Activated T-cell treated with anti-CD3 and anti-CD28 coated beads for 4 hours (primary cell): ENCODE measurements at regions not wholly inside any gene's neighbourhood (a gene's known extent, or its start where the extent isn't known, plus 50 kb on each side); places are given as distances from the start of the nearest gene placed in this dataset.

Experiments used
- DNase-seq: peaks from one replicate; pipeline ENCODE4 v3.0.0-alpha.2; 2020

DNA sequence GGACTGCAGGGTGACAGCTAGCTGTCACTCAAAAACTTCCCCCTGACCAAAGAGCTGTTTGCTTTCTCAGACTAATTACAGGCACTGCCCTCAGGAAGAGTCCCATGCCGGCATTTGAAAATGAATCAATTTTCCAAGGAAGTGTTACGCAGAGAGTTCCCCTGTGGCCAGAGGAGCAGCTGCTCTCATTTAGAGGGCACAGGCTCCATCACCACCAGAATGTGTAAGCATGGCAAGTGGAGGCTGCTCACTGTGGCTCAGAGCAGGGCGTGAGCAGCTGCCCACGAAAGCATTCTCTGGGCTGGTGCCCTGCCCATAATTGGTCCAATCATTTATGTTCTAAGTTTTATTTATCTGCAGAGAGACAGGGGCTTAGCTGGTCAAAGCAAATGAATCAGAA, 202.2 kb downstream of the RAMP3 start:
- DNase-seq: no peak

DNA sequence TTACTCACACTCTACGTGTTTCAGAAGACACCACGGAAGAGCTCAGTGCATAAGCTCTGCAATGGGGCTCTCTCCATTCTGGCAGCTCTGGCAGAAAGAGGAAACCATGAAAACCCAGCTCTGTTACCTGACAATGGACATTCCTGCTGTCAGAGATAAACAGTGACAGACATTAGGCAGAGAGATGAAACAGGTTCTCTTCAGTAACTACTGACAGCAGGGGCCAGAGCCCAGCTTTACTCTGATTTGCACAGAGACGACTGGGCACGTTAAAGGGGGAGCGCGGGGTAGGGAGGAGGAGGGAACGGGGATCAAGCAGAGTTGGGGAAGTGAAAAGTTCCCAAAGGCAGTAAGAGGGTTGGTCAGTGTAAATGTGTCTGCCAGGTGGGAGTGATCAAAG, 206.1 kb downstream of the RAMP3 start:
- no peak for DNase-seq

DNA sequence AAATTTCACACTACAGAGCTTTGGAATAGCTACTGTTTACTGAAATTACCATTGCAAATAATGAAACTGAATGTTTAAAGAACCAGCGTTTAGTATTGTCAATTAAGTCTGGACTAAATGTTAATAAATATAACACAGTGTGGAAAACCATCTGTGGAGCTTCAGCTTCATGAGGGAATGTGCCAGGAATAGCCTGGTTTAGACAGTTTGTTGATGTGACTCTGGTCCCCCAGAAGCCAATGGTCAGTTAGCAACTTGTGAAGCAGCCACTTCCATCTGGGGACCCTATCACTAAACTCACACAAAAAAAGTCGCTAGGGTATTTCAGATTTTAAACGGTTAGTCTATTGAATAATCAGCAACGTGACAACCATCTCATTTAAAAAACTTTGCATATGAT, 207.8 kb downstream of the RAMP3 start:
- DNase-seq: no peak

DNA sequence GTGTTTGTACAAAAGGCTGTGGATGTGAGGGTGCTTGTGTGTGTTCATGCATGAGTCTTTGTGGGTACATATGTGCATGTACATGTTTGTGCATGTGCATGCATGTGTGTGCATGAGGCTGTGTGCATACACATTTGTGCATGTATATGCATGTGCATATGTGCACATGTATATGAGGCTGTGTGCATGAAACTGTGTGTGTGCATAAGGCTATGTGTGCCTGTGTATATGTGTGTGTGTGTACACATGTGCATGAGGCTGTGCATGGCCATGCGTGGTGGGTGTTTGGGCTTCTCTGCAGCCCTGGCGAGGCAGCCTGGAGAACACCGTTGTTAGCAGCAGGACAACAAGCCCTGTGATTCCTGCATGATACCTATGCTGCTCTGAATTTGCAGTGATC, 207.7 kb upstream of the ADCY1 start:
- no peak for DNase-seq

DNA sequence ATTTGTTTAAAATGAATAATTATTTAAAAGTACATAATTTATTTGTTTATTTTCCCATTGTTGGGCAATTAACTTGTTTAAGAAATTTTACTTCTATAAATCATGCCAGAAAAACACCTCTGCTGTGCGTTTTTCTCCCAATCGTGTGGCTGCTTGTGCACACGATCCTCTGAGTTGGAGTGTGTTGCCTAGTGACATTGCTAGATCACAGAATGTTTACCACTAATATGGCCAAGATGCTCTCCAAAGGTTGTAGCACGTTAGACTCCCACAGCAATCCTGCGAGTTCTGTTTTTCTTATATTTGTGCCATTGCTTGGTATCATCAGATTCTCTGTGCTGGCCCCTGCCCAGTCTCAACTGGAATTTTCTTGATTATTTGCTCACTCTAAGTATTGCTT, 207.1 kb upstream of the ADCY1 start:
- DNase-seq: no peak

DNA sequence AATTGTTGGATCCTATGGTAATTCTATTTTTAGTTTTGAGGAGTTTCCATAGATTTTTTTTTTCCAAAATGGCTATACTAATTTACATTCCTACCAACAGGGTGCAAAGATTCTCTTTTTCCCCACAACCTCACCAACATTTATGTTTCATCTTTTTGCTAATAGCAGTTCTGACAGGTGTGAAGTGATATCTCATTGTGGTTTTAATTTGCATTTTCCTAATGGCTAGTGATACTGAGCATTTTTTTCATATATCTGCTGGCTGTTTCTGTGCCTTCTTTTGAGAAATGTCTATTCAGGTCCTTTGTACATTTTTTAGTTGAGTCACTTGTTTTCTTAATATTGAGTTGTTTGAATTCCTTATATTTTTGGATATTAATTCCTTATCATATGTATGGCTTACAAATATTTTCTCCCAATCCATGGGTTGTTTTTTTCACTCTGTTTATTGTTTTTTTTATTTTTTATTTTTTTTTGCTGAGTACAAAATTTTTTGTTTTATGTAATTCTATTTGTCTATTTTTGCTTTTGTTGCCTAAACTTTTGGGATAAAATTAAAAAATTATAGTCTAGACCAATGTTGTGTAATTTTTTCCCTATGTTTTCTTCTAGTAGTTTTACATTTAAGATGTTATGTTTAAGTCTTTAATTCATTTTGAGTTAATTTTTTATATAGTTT, 205.9 kb upstream of the ADCY1 start:
- DNase-seq: no peak

DNA sequence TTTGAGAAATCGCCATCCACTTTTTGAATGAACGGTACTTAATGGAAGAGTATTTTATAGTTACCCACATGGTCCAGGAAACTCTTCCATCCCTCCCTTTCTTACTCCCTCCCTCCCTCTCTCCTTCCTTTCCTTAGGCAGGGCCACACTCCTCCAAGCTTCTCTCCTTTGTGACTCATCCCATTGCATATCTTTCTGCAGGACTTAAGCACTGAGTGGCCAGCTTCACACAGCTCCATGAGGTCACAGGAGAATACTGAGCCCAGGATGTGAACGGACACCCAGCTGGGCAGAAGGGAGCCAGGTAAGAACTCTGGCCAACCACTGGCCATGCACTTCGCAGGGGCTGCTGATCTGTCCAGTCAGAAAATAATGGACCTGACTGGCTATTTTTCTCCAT, 189.7 kb upstream of the ADCY1 start:
- DNase-seq: no peak

DNA sequence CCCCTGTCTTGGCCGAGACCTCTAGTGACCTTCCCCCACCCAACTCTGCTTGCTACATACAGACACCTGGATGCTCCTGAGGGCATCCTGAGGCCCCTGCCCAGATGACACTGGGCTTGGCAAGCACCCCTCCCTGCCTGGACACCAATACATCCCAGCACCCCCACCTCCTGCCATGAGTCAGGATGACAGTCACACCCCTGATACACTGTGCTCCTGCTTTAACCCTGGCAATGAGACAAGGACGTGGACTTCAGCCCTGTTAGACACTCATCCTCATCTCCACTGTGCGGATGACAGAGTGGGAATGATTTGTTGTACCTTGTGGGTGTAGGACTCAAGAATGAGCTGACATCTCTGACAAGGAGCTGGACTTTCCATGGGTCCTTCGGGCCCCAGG, 186.3 kb upstream of the ADCY1 start:
- no peak for DNase-seq

DNA sequence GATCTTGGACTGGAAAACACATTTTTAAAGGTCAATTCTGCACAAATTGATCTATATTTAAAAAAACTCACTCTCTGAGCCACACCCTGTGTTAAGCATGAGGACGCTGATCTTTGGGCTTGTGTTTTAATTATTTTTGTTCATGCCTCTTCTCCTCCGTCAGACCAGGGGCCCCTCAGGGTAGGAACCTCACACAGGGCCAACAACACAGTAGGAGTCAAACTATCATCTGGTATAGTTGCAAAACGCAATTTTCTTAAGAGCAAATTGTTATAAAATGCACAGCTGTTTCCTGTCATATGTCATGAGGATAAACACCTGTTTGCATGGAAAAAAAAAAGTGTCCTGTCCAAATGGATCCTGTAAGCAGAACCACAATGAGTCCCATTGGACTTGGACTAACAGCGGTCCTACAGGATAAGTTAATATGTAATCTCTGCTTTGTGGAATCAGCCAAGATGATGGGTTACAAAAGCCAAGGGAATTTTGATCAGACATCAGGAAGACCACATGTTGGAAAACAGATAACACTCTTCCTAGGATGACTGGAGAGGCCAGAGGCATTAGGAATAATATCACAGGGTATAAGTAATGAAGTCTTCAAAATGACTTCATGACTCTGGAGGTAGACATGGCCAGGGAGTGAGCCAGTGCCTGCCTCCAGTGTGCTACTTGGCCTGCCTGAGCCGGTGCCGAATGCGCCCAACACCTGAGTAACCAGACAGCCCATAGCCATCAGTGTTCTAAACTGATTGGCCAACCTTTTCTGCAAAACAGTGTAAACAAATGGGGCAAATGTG, 184.9 kb upstream of the ADCY1 start:
- no peak for DNase-seq

DNA sequence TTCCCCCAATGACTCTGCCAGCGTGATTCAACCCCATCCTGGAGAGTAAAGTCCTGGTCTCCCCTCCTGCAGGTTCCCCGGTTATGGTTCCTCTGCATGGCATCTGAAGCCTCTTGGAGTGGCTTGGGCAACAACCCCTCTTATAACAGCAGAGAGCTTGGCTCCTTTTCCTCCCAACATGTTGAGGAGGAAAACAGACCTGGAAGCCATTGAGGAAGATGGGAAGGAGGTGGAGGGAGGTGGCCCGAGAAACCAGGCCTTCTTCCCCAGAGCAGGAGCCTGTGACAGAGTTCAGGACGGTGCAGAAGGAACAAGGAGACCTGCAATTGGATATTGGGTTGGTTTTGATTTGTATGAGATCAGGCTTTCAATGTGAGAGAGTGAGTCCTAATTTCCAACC, 184.0 kb upstream of the ADCY1 start:
- no peak for DNase-seq

DNA sequence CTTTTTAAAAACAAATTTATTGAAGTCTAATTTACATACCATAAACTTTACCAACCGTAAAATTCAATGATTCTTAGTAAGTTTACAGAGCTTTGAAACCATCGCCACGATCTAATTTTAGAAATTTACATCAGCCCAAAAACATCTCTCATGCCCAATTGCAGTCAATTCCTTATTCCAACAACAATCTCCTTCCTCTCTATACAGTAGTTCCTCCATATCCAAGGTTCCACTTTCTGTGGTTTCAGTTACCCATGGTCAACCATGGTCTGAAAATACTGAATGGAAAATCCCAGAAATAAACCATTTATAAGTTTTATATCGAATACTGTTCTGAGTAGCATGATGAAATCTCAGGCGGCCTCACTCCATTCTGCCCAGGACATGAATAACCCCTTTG, 183.4 kb upstream of the ADCY1 start:
- no peak for DNase-seq

DNA sequence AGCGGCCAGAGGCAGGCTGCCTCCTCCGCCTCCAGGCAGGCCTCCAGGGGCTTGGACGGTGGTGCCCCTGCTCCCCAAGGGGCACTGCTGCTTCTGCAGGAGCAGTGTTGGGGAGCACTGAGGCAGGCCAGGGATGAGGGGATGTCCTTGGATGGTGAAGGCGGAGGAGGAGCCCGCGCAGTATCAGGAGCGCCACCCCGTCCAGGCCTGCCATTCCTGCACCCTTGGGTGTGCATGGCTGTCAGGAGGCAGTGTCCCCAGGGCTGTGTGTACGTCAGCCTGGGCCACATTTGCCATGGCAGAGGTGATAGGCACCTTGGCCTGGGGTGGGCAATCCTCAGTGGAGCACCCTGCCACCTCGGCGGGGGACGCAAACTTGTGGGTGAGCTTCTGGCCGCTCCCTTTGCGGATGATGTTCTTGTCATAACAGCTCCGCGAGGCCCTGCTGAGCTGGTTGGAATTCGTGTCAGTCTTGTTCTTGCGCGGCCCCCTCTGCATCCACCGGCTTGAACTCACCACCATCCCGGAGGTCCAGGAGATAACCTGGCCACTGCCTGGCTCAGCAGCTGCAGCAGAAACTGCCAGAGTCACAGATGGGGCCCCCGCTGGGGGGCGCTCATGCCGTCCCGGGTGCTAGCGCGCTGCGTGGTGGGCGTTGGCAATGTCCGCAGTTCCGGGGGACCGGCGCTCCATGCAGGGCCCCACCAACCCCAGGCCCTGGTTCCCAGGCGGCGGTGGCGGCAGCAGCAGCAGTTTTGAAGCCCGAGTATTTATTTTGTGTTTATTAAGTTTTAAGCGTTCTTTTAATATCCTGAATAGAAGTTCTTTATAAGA, 182.3 kb upstream of the ADCY1 start:
- no peak for DNase-seq

DNA sequence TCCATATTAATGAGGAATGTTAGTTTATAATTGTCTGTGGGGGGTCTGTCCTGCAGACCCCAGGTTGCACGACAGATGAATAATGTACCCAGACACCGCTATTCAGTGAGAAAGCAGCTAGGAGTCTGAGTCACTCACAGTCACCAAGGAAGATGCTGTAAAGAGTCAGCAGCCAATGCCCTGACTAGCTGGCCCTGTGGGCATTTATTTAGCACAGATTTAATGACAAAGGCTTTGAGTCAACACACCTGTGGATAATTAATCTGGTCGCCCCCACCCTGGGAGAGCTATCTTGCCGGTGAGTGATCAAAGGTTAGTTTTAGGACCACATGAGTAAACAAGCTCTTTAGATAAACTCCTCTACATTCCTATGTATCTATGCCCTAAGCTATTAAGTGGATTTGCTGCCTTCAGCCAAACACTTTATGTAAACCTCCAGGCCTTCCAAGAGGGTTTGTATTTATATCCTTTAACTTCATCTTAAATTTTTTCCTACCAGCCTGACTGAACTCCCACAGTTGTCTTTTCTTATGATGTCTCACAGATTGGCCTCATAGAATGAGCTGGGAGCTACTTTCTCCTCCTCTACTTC, 180.0 kb upstream of the ADCY1 start:
- no peak for DNase-seq

DNA sequence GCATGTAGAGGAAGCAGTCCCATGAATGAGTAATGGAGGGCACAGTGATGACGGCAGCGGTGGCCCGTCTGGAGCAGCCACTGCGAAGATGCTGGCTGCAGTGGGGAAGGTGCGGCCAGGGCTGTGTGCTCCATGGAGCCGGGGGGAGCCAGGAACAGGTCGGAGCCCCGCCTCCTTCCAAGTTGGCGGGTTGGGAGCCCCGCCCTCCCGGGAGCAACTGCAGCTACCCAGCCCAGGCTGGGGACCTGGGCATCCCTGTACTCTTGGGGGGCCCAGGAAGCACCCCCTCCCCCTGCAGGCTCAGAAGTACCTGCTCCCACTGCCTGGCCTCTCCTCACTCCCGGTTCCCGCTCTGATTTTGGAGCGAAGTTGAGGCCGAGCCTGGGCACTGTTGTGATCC, 175.1 kb upstream of the ADCY1 start:
- DNase-seq: no peak

DNA sequence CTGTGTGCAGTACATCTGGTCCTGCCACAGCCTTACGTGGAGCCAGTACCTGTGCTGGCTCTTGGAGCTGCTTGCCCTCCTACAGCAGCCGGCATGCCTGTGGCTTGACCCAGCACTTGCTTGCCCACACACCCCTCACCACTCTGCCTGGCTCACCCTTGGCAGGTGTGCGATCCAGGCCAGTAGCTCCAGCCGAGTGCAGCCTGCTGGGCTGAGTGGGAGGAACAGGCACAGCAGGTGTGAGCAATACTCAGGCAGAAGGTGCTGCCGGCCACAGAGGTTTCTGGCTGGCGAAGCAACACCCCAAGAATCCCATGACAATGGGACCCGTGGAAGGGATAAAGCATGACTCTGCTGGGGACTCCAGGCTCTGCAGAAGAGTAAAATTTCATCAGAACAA, 173.5 kb upstream of the ADCY1 start:
- no peak for DNase-seq

DNA sequence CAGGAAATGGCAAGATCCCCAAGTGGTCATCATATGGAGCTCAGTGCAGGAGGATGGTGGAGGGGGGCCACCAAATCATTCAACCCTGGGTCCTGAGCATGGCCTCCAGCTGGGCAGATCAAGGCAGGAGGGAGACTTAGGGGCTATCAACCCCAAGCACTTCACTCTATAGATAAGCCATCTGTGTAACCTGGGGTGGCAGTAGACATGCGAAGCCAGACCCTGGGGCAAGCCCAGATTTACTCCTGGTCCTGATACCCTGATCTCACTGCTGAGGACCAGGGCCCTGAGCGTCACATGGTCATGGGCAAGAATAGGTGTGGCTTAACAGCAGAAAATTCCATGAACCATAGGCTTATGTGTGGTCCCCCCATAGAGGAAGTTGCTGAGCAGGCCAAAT, 173.0 kb upstream of the ADCY1 start:
- no peak for DNase-seq

DNA sequence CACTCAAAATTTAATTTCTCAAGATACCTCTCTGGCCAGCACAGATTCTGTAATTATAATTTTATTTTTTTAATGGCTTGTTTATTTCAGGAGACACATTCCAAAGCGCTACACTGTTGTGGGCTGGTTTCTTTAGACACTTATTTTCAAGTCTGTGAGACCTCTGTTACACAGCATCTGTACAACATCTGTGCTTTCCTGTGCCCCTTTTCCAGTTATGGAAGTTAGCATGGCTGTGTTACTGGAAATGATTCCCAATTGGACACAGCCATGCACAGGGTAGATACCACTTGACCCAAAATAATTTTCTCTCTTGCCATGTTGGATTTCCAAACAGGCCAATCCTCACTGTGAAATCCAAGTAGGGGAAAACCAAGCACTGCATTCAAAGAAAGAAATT, 172.3 kb upstream of the ADCY1 start:
- DNase-seq: no peak

DNA sequence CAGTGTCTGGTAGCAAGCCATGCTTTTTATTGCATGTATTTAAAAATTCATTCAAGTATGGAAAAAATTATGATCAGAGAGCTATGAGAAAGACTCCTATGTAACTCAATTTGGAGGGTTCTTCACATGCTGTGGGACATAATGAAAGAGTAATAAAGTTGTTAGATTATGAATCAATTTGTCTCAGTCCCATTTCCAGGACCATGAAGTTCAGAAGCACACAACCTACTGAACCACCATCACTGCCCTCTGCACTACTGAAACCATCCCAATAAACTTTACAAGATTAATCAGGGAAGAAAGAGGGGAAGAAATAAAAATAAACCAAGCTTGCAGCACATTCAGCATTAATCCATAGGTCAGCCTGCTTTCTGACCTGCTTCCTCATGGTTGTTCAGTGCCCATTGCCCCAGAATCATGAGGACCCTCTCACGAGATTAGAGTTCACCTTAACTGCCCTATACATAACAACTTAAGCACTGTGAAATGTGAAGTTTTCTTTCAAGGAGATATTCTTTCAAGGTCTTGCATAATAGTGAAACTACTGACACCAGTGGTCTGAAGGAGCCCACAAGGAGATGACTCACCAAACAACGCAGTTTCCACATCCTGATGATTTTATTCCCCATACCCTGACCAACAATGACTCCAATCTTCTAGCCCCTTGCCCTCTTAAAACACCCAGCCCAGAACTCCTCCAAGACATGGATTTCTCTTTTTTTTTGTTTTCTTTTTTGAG, 171.5 kb upstream of the ADCY1 start:
- no peak for DNase-seq

DNA sequence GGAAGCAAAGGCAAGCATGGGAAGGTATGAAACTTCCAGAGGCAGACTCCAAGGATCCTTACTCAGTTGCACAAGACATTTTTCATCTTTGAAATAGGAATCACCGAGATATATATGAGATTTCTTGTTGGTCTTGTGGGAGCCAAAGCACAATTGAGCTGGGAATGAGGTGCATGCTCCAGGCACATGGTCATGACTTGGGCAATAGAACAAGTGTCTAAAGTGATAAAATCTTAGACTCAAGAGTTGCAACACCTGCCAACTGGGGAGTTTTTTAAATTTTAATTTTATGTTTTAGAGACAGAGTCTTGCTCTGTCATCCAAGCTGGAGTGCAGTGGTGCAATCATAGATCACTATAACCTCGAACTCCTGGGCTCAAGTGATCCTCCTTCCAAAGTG, 169.5 kb upstream of the ADCY1 start:
- DNase-seq: no peak

DNA sequence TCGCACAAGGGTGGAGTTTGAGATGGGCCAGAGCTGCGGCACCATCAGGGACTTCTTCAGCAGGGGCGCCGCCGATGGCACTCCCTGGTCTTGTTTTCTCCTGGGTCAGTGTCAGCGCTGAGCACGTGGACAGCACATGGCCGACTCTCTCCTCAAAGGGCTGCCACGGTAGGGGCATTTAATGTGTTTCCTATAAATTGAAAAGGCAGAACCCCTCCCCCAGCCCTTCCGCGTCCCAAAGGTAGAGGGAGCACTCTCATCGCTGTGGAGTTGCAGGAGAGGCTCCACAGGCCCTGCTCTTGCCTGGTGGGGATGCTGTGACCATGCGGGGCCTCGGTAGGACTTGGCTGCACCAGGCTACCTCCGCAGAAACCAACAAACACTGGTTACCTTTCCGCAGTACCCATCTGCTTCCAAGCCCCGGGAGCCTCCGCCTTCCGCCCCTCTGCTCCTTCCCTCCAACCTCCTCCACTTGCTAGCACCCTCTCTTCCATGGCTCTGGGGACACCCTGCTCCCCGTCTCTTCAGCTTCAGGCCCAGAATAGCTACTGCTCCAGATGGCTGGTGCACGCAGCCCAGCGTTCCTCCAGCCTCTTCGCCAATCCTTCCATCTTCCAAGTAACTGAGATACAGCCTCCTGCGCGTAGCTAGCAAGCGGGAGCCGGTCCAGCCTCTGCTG, 166.3 kb upstream of the ADCY1 start:
- no peak for DNase-seq

DNA sequence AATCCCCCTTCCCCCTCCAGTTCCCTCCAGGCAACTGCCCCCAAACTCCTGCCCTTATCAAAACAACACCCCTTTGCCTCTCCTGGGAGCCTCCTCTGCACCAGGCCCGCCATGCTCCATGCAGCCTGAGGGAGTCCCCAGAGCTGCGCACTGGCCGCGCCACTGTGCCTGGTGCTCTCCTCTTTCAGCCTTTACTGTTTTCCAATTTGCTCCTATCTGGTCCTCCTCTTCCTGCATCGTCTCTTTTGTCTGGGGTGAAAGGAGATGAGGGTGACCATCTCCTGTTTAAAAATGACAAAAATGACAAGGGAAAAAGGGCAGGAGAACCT, 165.8 kb upstream of the ADCY1 start:
- DNase-seq: no peak

DNA sequence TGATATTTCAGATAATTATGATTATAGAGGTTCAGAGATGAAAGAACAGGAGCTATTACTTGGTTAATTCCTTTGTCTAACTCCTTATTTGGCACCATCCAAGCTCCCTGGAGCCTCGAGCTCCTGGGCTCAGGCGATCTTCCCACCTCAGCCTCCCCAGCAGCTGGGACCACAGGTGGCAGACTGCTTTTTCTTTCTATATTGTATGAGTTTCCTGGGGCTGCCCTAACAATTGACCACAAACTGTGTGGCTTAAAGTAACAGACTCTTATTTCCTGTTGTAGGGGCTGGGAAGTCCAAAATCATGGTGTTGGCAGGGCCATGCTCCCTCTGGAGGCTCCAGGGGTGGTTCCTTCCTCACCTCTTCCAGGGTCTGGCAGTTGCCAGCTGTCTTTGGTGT, 163.3 kb upstream of the ADCY1 start:
- no peak for DNase-seq
